Umbilical cord (tissue), 1 donor: ENCODE measurements at regions not wholly inside any gene's neighbourhood (a gene's known extent, or its start where the extent isn't known, plus 50 kb on each side); places are given as distances from the start of the nearest gene placed in this dataset.

Experiments
- DNase-seq: peaks from one replicate; pipeline ENCODE4 v3.0.0-alpha.2; 2015; ENCODE audit warnings: low spot score

GRCh38 chr2:200253639-200254038 lies 52.9 kb upstream of the SPATS2L start:
- DNase-seq = no peak

- no peak for DNase-seq
Observed at GRCh38 chr2:200254773-200255172, 51.7 kb upstream of the SPATS2L start.

DNA sequence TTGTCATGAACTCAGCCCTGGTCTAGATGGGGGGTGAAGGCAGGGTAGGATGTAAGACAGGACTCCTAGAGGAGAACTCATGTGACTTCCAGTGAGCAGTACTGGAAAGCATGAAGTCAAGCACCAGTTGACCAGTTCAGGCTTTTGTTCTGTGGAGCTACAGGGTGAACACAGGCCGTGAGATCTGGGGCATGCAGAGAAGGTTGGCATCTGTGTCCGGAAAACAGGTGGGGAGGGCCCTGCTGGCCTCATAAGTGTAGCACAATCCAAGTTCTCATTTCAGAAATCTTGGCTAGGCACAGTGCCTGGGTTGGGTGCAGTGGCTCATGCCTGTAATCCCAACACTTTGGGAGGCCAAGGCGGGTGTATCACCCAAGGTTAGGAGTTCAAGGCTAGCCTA lies 50.9 kb upstream of the SPATS2L start:
- no peak for DNase-seq
